OCI-LY3 (cell line): ENCODE measurements at regions not wholly inside any gene's neighbourhood (a gene's known extent, or its start where the extent isn't known, plus 50 kb on each side); places are given as distances from the start of the nearest gene placed in this dataset.

Source experiments
- EZH2phosphoT487 ChIP-seq: fragments of 200-600 bp; shearing (Covaris generic); IDR thresholded peaks from 2 replicates; pipeline ENCODE4 v1.6.1; 2018; ENCODE audit warnings: antibody characterized with exemption, mixed run types, low read depth
- TF ChIP-seq, protein P1 (sequence below): fragments of 200-600, 300-600 bp; sonication (generic); IDR thresholded peaks from 2 replicates; pipeline ENCODE4 v1.5.1; 2014; ENCODE audit warnings: antibody characterized with exemption, low read length, low read depth

DNA sequence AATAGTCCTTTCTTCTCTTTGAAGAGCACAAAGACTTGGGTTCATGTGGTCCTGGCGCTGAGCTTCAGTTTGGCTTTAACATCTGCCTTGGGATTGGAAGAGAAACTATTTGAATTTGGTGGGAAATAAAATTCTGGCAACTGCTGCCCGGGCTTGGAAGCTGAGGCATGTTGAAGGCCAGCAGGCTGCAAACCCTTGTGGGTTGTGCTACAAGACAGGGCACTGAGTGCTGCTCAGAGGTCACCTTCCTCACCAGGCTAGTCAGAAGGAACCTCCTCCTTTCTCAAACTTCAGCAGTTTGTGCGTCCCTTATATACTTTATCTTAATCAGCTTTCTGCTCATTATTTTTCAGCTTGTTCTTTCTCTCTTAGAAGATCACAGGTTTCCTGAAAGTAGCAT lies 238.4 kb upstream of the TBX18 start:
- TF ChIP-seq, protein P1, sequence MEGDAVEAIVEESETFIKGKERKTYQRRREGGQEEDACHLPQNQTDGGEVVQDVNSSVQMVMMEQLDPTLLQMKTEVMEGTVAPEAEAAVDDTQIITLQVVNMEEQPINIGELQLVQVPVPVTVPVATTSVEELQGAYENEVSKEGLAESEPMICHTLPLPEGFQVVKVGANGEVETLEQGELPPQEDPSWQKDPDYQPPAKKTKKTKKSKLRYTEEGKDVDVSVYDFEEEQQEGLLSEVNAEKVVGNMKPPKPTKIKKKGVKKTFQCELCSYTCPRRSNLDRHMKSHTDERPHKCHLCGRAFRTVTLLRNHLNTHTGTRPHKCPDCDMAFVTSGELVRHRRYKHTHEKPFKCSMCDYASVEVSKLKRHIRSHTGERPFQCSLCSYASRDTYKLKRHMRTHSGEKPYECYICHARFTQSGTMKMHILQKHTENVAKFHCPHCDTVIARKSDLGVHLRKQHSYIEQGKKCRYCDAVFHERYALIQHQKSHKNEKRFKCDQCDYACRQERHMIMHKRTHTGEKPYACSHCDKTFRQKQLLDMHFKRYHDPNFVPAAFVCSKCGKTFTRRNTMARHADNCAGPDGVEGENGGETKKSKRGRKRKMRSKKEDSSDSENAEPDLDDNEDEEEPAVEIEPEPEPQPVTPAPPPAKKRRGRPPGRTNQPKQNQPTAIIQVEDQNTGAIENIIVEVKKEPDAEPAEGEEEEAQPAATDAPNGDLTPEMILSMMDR = no peak
- no peak for TF ChIP-seq EZH2phosphoT487
